ENCODE measurements at regions not wholly inside any gene's neighbourhood (a gene's known extent, or its start where the extent isn't known, plus 50 kb on each side); places are given as distances from the start of the nearest gene placed in this dataset.

- FAIRE-seq (no peak), DNase-seq (ENCODE audit: insufficient read length, low spot score) (no peak)
- no peak for TF ChIP-seq POLR2A (IDR thresholded peaks at IDR 0.05; ENCODE audit: low read depth, low read length)
Measured at GRCh38 chr14:98855926-98856715, 415.9 kb downstream of the BCL11B start.

GRCh38 chr14:98858158-98858557, 413.8 kb downstream of the BCL11B start:
- DNase-seq (ENCODE audit: insufficient read length, low spot score) = no peak
- no peak for TF ChIP-seq POLR2A (IDR thresholded peaks at IDR 0.05; ENCODE audit: low read depth, low read length)
- FAIRE-seq = no peak

- no peak for DNase-seq (ENCODE audit: insufficient read length, low spot score)
- no peak for FAIRE-seq
- no peak for TF ChIP-seq POLR2A (IDR thresholded peaks at IDR 0.05; ENCODE audit: low read depth, low read length)
Measured at GRCh38 chr14:98858561-98858960, 413.4 kb downstream of the BCL11B start.

- FAIRE-seq (no peak), DNase-seq (ENCODE audit: insufficient read length, low spot score) (no peak)
- TF ChIP-seq POLR2A (IDR thresholded peaks at IDR 0.05; ENCODE audit: low read depth, low read length) = no peak
Measured at GRCh38 chr14:98859301-98859700, 412.7 kb downstream of the BCL11B start.

- DNase-seq (ENCODE audit: insufficient read length, low spot score) = no peak
- FAIRE-seq = no peak
- TF ChIP-seq POLR2A (IDR thresholded peaks at IDR 0.05; ENCODE audit: low read depth, low read length) = no peak
Measured at GRCh38 chr14:98864211-98864610, 407.8 kb downstream of the BCL11B start.

- no peak for TF ChIP-seq POLR2A (IDR thresholded peaks at IDR 0.05; ENCODE audit: low read depth, low read length)
- DNase-seq (ENCODE audit: insufficient read length, low spot score) (no peak), FAIRE-seq (no peak)
Measured at GRCh38 chr14:98867146-98867545, 404.9 kb downstream of the BCL11B start.

GRCh38 chr14:98867726-98868125, 404.3 kb downstream of the BCL11B start:
- FAIRE-seq = no peak
- TF ChIP-seq POLR2A (IDR thresholded peaks at IDR 0.05; ENCODE audit: low read depth, low read length) = no peak
- no peak for DNase-seq (ENCODE audit: insufficient read length, low spot score)

- DNase-seq (ENCODE audit: insufficient read length, low spot score) = no peak
- FAIRE-seq = no peak
- no peak for TF ChIP-seq POLR2A (IDR thresholded peaks at IDR 0.05; ENCODE audit: low read depth, low read length)
Measured at GRCh38 chr14:98868866-98869265, 403.1 kb downstream of the BCL11B start.

- DNase-seq (ENCODE audit: insufficient read length, low spot score) (no peak), FAIRE-seq (no peak)
- no peak for TF ChIP-seq POLR2A (IDR thresholded peaks at IDR 0.05; ENCODE audit: low read depth, low read length)
Measured at GRCh38 chr14:98871796-98872195, 400.2 kb downstream of the BCL11B start.

- no peak for FAIRE-seq
- no peak for TF ChIP-seq POLR2A (IDR thresholded peaks at IDR 0.05; ENCODE audit: low read depth, low read length)
Measured at GRCh38 chr14:98877065-98877464, 394.9 kb downstream of the BCL11B start.

GRCh38 chr14:98878282-98878681, 393.7 kb downstream of the BCL11B start:
- no peak for TF ChIP-seq POLR2A (IDR thresholded peaks at IDR 0.05; ENCODE audit: low read depth, low read length)
- DNase-seq (ENCODE audit: insufficient read length, low spot score) (no peak), FAIRE-seq (no peak)

More at GRCh38 chr14:98877065-98877464, 394.9 kb downstream of the BCL11B start:
- no peak for DNase-seq (ENCODE audit: insufficient read length, low spot score)

- TF ChIP-seq POLR2A (IDR thresholded peaks at IDR 0.05; ENCODE audit: low read depth, low read length) = no peak
- no peak for FAIRE-seq
Measured at GRCh38 chr14:98886982-98887381, 385.0 kb downstream of the BCL11B start.

GRCh38 chr14:98888281-98888680, 383.7 kb downstream of the BCL11B start:
- TF ChIP-seq POLR2A (IDR thresholded peaks at IDR 0.05; ENCODE audit: low read depth, low read length) = no peak
- FAIRE-seq = no peak
- DNase-seq (ENCODE audit: insufficient read length, low spot score) = no peak

More at GRCh38 chr14:98886982-98887381, 385.0 kb downstream of the BCL11B start:
- no peak for DNase-seq (ENCODE audit: insufficient read length, low spot score)

GRCh38 chr14:98888927-98889835, 382.8 kb downstream of the BCL11B start:
- DNase-seq (ENCODE audit: insufficient read length, low spot score) (no peak), FAIRE-seq (no peak)
- TF ChIP-seq POLR2A (IDR thresholded peaks at IDR 0.05; ENCODE audit: low read depth, low read length) = no peak

Data from H54 (cell line).